DMS 273 (cell line): ENCODE measurements at regions not wholly inside any gene's neighbourhood (a gene's known extent, or its start where the extent isn't known, plus 50 kb on each side); places are given as distances from the start of the nearest gene placed in this dataset.

Source experiments
- DNase-seq: peaks from one replicate; lab custom pipeline; 2025; ENCODE audit not compliant: unreplicated experiment; lab: John Stamatoyannopoulos, UW

- no peak for DNase-seq
Observed at GRCh38 chr16:56093055-56093454, 98.2 kb upstream of the GNAO1 start.

GRCh38 chr16:56090076-56090475, 101.2 kb upstream of the GNAO1 start:
- no peak for DNase-seq

DNA sequence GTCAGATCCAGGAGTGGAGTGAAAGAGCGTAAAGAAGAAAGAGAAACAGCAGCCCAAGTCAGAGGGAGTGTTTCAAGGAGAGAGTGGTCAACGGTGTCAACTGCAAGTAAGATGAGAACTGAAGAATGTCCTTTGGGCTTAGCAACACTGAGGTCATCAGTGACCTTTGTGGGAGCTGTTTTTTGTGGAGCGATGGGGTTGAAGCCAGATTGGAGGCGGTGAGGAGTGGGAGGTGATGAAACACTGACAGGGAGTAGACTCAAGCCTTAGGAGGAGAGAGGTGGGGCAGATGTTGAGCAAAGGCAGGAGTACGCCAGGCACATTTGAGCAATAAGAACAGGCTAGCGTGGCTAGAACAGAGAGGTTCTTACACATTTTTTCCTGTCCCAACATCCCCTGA, 103.7 kb upstream of the GNAO1 start:
- no peak for DNase-seq

DNA sequence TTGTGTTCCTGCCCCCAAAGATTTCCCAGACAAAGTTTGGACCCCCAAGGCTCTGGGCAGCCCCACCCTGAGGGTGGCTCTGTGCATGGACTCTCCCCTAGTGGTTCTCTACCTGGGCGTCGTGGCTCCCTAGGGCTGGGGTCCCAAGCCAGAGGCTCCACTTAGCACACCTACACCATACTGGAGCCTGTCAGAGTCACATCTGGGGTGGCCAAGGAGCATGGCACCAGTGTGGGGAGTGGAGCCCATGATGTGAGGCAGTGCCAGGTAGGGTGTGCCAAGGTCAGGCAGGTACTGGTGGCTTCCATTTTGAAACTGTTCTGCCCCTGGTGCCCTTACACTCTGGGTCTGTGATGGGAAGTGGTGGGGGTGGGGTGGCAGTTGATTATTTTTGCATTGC, 109.9 kb upstream of the GNAO1 start:
- no peak for DNase-seq

GRCh38 chr16:56075732-56076388, 115.4 kb upstream of the GNAO1 start:
- DNase-seq, result peak; percentile 26

- no peak for DNase-seq
Observed at GRCh38 chr16:56073508-56073907, 117.8 kb upstream of the GNAO1 start.

- no peak for DNase-seq
Observed at GRCh38 chr16:56072096-56072495, 119.2 kb upstream of the GNAO1 start.

- DNase-seq, result no peak
Observed at GRCh38 chr16:56068816-56069215, 122.5 kb upstream of the GNAO1 start.

- DNase-seq, result no peak
Observed at GRCh38 chr16:56068314-56068713, 123.0 kb upstream of the GNAO1 start.

DNA sequence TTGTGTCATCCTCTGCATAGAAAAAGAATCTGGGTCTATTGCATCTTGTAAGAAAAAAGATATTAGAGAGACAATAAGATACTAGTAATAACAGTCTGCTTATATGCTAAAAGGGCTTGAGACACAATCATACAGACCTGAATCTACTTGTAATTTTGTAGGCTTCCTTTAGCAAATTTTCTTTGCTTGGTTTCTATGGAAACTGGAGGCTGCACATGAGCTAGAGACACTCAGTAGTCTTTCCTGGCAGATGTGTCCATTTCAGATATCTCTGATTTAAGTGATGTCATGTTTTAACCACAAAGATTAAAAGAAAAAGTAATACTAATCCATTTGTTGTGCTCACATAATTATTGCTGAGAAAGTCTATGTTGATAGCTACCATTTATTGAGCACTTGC, 123.9 kb upstream of the GNAO1 start:
- DNase-seq, result no peak

DNA sequence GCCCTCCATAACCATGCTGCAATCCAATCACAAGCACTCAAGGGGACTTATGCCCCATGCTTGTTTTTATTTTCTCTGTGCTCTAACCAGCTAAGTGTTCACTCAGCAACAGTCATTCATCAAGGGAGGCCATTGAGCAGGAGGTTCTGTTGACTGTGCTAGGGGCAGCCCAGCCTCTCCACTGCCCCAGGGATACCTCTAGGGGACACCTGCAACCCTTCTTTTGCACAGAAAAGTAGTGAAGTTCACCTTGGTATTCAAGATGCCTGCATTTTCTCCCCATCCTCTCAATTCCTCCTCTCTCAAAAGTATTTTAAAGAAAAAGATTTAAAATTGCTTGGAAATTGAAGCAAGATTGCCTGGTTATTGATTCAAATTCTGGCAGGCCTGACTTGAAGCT, 124.7 kb upstream of the GNAO1 start:
- DNase-seq, result no peak

DNA sequence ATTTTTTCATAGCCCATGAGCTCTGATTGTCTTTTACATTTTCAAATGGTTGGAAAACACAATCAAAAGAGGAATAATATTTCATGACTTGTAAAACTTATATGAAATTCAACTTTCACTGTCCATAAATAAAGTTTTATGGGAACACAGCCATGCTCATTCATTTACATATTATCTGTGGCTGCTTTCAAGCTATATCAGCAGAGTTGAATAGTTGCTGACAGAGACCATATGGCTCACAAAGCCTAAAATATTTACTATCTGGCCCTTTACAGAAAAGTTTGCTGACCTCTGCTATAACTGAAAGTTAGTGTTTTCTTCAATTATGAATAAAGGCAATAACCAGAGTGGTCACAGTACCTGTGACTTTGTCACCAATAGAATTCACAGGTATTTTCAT, 128.2 kb upstream of the GNAO1 start:
- DNase-seq, result no peak

DNA sequence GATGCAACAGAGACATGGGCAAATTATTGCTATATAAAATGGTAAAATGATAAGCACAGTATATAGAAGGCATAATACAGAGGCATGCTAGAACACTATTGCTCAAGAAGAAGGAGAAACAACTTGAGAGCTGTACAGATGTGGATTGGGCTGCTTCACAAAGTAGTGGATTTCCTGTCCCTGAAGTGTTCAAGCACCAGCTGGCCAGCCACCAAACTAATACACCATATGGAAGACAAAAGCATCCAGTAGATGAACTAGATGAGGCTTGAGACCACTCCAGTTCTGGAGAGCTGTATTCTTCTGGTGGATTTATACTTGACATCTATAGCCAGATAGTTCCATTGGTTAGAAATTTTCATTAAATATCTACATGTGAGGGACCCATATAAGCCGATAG, 134.1 kb upstream of the GNAO1 start:
- peak; percentile 72 for DNase-seq

GRCh38 chr16:56050916-56051315, 140.4 kb upstream of the GNAO1 start:
- DNase-seq, result no peak

- DNase-seq, result no peak
Observed at GRCh38 chr16:56048425-56049105, 142.7 kb upstream of the GNAO1 start.

DNA sequence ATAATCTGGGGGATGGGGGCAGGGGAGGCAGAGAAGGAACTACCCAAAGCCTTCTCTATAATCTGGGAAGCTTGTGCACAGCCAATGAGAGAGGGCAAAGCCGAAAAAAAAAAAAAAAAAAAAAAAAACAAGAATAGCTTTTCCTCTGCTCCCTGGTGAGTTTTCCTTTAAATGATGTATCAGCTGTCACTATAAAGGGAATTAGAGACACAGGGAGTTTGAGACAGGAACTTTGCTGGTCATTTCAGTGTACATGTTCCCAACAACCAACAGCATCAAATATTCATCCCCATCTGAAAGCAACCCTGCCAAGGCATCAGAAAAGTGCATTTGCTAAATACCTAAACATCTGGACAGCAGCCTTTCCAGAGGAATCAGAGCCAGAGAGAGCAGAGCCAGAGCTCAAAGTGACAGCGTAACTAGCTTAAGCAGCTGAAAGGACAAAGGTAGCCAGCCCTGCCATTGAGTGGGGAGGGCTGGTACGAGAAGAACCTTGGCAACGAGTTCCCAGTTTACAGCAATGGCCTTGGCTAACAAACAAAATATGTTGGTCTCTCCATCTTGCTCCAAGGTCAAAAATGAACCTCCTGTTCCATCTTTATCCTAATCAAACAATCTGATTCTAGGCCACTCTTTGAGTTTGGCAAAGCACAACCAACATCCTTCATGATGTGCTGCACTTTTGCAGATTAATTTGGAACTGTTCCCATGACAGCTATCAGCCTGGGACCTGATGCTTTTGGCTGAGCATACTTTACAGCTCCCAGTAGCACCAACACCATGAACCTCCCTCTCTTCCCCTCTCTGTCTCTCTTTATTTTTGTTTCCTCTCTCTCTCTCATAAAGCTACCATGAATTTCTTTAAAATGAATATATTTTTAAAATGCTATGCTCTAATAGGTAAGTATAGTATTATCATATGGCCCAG, 143.7 kb upstream of the GNAO1 start:
- peak; percentile 57 for DNase-seq

DNA sequence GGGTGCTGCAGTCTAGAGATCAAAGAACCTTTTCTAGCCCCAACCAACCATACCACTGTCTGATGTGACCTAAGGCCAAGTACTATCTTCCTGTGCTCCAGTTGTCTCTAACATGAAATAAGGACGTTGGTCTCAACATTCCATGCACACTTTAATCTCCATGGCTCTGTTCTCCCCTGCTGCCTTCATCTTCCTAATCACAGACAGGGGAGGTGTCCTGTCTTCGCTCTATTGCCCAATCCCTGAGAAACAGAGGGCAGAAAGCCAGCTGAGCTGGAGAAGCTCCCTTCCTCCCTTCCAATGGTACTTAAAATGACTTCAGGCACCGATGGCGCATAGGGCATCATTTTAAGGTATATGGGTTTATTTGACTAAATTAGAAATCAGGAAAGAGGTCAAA, 148.9 kb upstream of the GNAO1 start:
- no peak for DNase-seq

DNA sequence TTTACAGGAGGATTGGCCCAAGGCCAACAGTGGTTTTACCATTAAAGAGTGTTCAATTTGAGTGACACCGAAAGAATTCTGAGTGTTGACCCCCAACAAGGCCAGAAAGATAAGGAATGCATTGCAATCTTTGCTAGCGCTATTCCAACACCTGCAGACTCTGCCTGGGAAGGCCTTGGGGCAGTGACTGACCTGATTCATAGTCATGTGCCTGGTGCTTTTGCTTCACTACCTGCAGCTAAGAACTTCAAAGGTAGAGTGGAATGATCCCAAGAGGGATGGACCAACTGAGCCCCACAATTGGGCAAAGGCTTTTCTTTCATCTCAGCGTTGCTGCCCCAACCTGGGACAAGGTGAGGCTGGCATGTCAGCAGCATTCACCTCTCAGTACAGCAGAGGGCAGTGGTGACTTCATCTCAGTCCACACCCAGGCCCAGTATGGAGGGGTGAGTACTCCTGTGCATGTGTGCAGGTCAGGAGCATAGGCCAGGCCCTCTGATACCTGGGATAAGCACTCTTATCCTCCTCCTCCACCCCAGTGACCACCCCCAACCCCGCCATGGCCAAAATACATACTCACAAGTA, 149.6 kb upstream of the GNAO1 start:
- peak; percentile 74 for DNase-seq

DNA sequence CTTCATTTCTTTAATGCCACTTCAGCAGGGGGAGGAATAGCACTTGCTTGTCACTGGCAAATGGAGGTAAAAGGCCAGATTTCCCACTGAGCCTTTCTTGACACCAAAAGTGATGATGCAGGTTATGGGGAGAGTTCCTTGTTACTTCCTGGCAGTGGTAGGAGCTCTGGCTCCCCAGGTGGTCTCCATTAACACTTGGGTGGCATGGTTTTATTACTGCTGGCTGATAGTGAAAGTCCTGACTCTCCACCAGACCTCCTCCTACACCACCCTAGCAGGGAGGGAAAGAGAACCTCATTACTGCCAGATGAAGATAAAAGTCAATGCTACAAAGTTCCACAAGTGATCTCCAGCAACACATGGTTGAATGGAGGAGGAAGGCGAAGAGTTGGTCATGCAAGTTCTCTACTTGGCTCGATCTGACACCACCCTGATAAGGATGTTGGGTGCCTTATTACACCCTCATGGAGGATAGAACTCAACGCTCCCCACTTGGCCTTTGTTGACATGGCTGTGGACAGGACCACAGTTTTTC, 152.7 kb upstream of the GNAO1 start:
- no peak for DNase-seq

GRCh38 chr16:56032072-56032471, 156.9 kb upstream of the CES5A start:
- no peak for DNase-seq

DNA sequence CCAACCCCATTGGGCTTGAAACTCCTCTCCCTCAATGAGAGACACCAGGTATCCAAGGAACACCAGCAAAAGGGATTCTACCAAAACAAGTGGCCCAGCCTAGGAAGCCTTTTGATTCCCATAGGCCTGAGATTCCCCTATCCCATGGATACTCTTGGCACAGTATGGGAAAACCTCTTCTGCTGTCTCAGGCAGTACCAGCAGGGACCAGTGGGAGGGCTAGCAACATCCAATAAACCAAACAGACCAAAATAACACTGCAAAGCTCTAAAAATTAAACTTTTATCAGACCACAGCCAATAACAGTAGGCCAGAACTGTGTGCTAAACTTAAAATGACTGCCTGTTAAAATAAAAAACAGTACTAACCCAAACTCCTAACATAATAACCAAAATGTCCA, 153.9 kb upstream of the CES5A start:
- DNase-seq, result peak; percentile 13
